ENCODE measurements at regions not wholly inside any gene's neighbourhood (a gene's known extent, or its start where the extent isn't known, plus 50 kb on each side); places are given as distances from the start of the nearest gene placed in this dataset.

- POLR2A ChIA-PET (ENCODE audit: low non-redundant PET), result no interaction called here
- no peak overlapping the region for H3K27ac ChIP-seq
- TF ChIP-seq CTCF (conservative IDR thresholded peaks at IDR 0.05; ENCODE audit: low read depth), result no peak
- CTCF ChIA-PET, result no interaction called here
- no peak for DNase-seq (ENCODE audit: low spot score)
Observed at GRCh38 chrX:54615109-54615508, 85.1 kb downstream of the GNL3L start.

DNA sequence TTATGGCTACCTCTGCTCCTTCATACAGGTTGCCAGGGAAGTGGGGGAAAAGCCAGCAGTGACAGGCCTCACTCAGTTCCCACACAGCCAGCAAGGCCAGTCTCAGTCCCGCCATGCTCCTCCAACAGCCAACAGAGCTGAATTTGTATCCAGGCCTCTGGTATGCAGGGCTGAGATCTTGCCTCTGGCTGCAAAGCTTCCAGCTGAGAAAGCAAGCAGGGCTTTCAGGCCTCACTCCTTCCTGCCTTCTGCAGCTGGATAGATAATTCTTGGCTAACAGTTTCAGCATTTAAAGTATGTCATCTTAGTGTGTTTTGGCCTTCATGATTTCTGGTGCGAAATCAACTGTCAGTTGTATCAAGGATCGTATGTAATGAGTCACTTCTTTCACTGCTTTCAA lies 103.6 kb downstream of the GNL3L start:
- DNase-seq (ENCODE audit: low spot score), result no peak
- CTCF ChIA-PET, result interaction anchor here (0.6 to 0.7 kb wide), 2 partner anchors 156 to 647 kb away, joined by 3 to 4 read pairs; no protein-coding TSS in a partner anchor
- no peak overlapping the region for H3K27ac ChIP-seq
- no peak for TF ChIP-seq CTCF (conservative IDR thresholded peaks at IDR 0.05; ENCODE audit: low read depth)
- POLR2A ChIA-PET (ENCODE audit: low non-redundant PET), result no interaction called here

GRCh38 chrX:54639018-54639345 lies 109.0 kb downstream of the GNL3L start:
- POLR2A ChIA-PET (ENCODE audit: low non-redundant PET), result interaction anchor here (0.6 kb wide), 1 partner anchor 357 kb away, joined by 4 read pairs; no protein-coding TSS in a partner anchor
- DNase-seq (ENCODE audit: low spot score), result no peak
- no peak for TF ChIP-seq CTCF (conservative IDR thresholded peaks at IDR 0.05; ENCODE audit: low read depth)
- CTCF ChIA-PET, result interaction anchor here (0.6 kb wide), 1 partner anchor 1410 kb away, joined by 3 read pairs; no protein-coding TSS in a partner anchor
- H3K27ac ChIP-seq, result peak overlapping the region; percentile 92

- H3K27ac ChIP-seq, result peak overlapping the region; percentile 92
- POLR2A ChIA-PET (ENCODE audit: low non-redundant PET), result interaction anchor here (0.6 kb wide), 1 partner anchor 356 kb away, joined by 4 read pairs; no protein-coding TSS in a partner anchor
- CTCF ChIA-PET, result interaction anchor here (0.6 to 0.7 kb wide), 3 partner anchors 370 to 1410 kb away, joined by 3 to 4 read pairs (median 3); no protein-coding TSS in a partner anchor
- peak; percentile 58 for TF ChIP-seq CTCF (conservative IDR thresholded peaks at IDR 0.05; ENCODE audit: low read depth)
- DNase-seq (ENCODE audit: low spot score), result peak; percentile 89
Observed at GRCh38 chrX:54639346-54640102, 109.5 kb downstream of the GNL3L start.

GRCh38 chrX:54640103-54640690 lies 110.2 kb downstream of the GNL3L start:
- ChIA-PET CTCF (interaction anchor here (0.7 kb wide), 1 partner anchor 455 kb away, joined by 4 read pairs; no protein-coding TSS in a partner anchor), POLR2A (ENCODE audit: low non-redundant PET) (no interaction called here)
- peak overlapping the region; percentile 92 for H3K27ac ChIP-seq
- no peak for DNase-seq (ENCODE audit: low spot score)
- no peak for TF ChIP-seq CTCF (conservative IDR thresholded peaks at IDR 0.05; ENCODE audit: low read depth)

- POLR2A ChIA-PET (ENCODE audit: low non-redundant PET), result no interaction called here
- CTCF ChIA-PET, result no interaction called here
- H3K27ac ChIP-seq, result no peak overlapping the region
- no peak for TF ChIP-seq CTCF (conservative IDR thresholded peaks at IDR 0.05; ENCODE audit: low read depth)
- DNase-seq (ENCODE audit: low spot score), result no peak
Observed at GRCh38 chrX:54640736-54641135, 110.7 kb downstream of the GNL3L start.

All from RWPE1 (cell line).